ENCODE measurements at regions not wholly inside any gene's neighbourhood (a gene's known extent, or its start where the extent isn't known, plus 50 kb on each side); places are given as distances from the start of the nearest gene placed in this dataset.

DNA sequence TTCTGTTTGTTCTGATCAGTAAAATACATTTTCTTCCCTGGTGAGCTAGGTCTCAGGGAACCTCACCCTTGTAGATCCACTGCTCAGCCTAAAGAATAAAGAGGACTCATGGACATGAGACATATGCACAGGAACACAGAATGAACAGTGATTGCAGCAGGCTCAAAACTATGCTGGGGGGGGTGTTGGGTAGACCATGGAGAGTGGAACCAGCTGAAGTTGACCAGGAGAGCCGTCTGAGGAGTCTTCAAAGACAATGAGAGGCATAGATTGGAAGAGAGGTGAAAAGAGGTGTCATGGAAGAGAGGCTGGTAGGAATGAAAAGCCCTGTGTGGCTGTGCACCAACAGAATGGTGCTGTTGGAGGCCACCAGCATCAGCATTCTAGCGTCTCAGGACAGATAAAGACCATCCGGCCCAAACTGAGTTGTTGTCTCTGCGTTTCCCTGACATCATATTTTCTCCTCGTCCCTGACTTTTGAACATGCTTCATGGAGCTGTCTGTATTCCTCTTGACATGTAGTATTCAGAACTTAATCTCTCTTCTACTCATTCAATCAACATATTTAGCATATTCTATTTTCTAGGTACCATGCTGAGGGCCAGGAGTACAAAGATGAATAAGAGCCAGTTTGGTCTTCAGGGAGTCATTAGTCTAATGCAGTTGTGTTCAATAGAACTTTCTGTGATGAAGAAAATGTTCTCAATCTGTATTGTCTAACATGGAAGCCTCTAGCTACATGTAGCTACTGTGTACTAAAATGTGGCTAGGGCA is 331.8 kb downstream of the CYP26B1 start:
- Histone ChIP-seq H3K79me2 (ENCODE audit: insufficient read depth, low read depth) (no peaks in the 10 kb centered on the region), H3K9ac (no peak overlapping the region), H3K4me3 (IDR thresholded peaks at IDR 0.05; ENCODE audit: insufficient read depth, low read depth, low read length) (no peak overlapping the region), H3K4me2 (no peak overlapping the region), H3K27me3 (ENCODE audit: insufficient read depth, low read depth) (no peaks in the 10 kb centered on the region), H3K4me1 (ENCODE audit: low read depth, poor library complexity, severe bottlenecking) (no peaks in the 10 kb centered on the region), H3K36me3 (ENCODE audit: insufficient read depth) (no peaks in the 10 kb centered on the region), H4K20me1 (ENCODE audit: insufficient read depth) (no peaks in the 10 kb centered on the region), H3K27ac (no peak overlapping the region), H2AFZ (ENCODE audit: low read depth) (no peak overlapping the region)
- no peak for TF ChIP-seq CTCF (conservative IDR thresholded peaks at IDR 0.05; ENCODE audit: low read depth, low read length)

DNA sequence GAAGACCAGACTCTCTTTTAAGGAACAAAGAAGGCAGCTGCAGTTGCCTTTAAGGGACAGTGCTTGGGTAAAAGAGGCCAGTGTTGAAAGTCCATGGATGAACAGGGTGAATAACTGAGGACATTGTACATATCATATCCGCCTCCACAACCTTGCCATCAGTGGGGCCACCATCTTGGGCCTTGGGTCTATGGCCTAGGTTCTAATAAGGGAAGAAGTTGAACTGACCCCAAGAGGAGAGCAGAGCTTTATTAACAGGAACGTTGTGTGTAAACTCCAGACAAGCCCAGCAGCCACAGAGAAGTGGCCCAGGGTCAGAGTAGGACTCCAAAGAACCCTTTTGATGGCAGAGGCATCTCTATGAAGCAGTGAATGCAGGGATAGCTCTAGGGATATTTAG is 332.8 kb downstream of the CYP26B1 start:
- no peaks in the 10 kb centered on the region for H3K79me2 ChIP-seq (ENCODE audit: insufficient read depth, low read depth)
- H4K20me1 ChIP-seq (ENCODE audit: insufficient read depth), result no peaks in the 10 kb centered on the region
- no peak overlapping the region for H3K9ac ChIP-seq
- no peaks in the 10 kb centered on the region for H3K27me3 ChIP-seq (ENCODE audit: insufficient read depth, low read depth)
- no peaks in the 10 kb centered on the region for H3K36me3 ChIP-seq (ENCODE audit: insufficient read depth)
- H3K27ac ChIP-seq, result no peak overlapping the region
- H3K4me3 ChIP-seq (IDR thresholded peaks at IDR 0.05; ENCODE audit: insufficient read depth, low read depth, low read length), result no peak overlapping the region
- TF ChIP-seq CTCF (conservative IDR thresholded peaks at IDR 0.05; ENCODE audit: low read depth, low read length), result no peak
- H2AFZ ChIP-seq (ENCODE audit: low read depth), result no peak overlapping the region
- no peaks in the 10 kb centered on the region for H3K4me1 ChIP-seq (ENCODE audit: low read depth, poor library complexity, severe bottlenecking)
- H3K4me2 ChIP-seq, result no peak overlapping the region

DNA sequence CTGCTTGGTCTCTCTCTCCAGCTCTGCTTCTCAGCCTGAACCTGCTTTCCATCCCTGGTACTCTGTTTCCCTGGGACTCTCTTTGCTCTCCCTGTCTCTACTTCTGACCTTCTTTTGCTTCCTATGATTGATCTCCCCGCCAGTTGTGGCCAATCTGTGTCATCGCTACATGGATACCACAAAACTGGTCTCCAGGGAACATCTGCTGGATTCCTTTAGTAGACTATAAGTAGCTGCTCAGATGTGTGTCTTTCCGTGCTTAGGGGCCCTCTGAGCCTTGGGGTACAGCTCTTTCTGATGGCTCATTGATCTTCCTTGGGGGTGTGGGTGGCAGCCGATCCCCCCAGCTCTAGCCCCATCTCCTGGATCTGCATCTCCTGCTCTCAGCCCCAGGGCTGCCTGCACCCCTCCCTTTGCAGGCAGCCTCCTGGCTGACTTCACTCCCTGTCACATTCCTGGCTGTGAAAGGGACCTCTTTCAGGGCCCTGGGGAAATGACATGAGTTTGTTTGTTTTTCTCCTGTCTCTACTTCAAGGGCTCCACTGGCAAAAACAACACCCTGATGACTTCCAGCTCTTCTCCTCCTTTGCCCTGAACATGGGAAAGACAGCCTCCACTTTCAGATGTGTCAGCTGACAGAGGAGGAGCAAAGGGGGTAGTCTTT is 333.7 kb downstream of the CYP26B1 start:
- no peaks in the 10 kb centered on the region for H4K20me1 ChIP-seq (ENCODE audit: insufficient read depth)
- no peaks in the 10 kb centered on the region for H3K4me1 ChIP-seq (ENCODE audit: low read depth, poor library complexity, severe bottlenecking)
- no peaks in the 10 kb centered on the region for H3K27me3 ChIP-seq (ENCODE audit: insufficient read depth, low read depth)
- H2AFZ ChIP-seq (ENCODE audit: low read depth), result no peak overlapping the region
- H3K4me3 ChIP-seq (IDR thresholded peaks at IDR 0.05; ENCODE audit: insufficient read depth, low read depth, low read length), result no peak overlapping the region
- H3K4me2 ChIP-seq, result no peak overlapping the region
- H3K27ac ChIP-seq, result no peak overlapping the region
- no peak overlapping the region for H3K9ac ChIP-seq
- TF ChIP-seq CTCF (conservative IDR thresholded peaks at IDR 0.05; ENCODE audit: low read depth, low read length), result no peak
- no peaks in the 10 kb centered on the region for H3K36me3 ChIP-seq (ENCODE audit: insufficient read depth)
- no peaks in the 10 kb centered on the region for H3K79me2 ChIP-seq (ENCODE audit: insufficient read depth, low read depth)

DNA sequence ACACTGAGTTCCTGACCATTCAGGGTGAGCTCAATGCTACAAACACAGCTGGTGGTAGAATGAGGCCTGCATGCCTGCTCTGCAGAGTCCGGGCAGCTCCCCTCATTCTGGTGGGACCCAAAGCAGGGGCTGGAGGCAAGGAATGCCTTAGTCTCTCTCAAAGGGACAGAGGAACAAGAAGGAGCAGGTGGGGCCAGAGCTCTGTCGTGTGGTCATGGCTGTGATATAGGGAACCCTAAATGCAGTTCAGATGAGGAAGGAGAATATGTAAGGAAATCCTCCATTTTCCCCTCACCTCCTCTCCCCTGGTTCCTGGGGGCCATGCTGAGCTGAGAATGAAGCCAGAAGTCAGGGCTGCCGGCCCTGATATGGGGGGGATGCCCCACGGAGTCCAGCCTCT is 334.3 kb downstream of the CYP26B1 start:
- no peak overlapping the region for H3K4me3 ChIP-seq (IDR thresholded peaks at IDR 0.05; ENCODE audit: insufficient read depth, low read depth, low read length)
- H3K27me3 ChIP-seq (ENCODE audit: insufficient read depth, low read depth), result no peaks in the 10 kb centered on the region
- no peak overlapping the region for H3K9ac ChIP-seq
- H3K36me3 ChIP-seq (ENCODE audit: insufficient read depth), result no peaks in the 10 kb centered on the region
- no peaks in the 10 kb centered on the region for H3K4me1 ChIP-seq (ENCODE audit: low read depth, poor library complexity, severe bottlenecking)
- H3K4me2 ChIP-seq, result no peak overlapping the region
- H2AFZ ChIP-seq (ENCODE audit: low read depth), result no peak overlapping the region
- H3K27ac ChIP-seq, result no peak overlapping the region
- H3K79me2 ChIP-seq (ENCODE audit: insufficient read depth, low read depth), result no peaks in the 10 kb centered on the region
- no peak for TF ChIP-seq CTCF (conservative IDR thresholded peaks at IDR 0.05; ENCODE audit: low read depth, low read length)
- no peaks in the 10 kb centered on the region for H4K20me1 ChIP-seq (ENCODE audit: insufficient read depth)
